Esophagus squamous epithelium (tissue), 4 donors: ENCODE measurements at regions not wholly inside any gene's neighbourhood (a gene's known extent, or its start where the extent isn't known, plus 50 kb on each side); places are given as distances from the start of the nearest gene placed in this dataset.

ENCODE experiments used
- CTCF ChIP-seq, 6 experiments: fragments of 450-650 bp in 4 of 6; fragments of 200-600 bp in 2 of 6; sonication (generic) in 2 of 6; IDR thresholded peaks; one replicate each; pipeline ENCODE4 v1.5.1; 2016 to 2019; ENCODE audit warnings: antibody characterized with exemption in 6 of 6, mild to moderate bottlenecking in 4 of 6, moderate library complexity in 4 of 6
- POLR2A ChIP-seq, 4 donors: fragments of 450-650 bp; IDR thresholded peaks; one replicate each; pipeline ENCODE4 v1.6.1; 2017; ENCODE audit warnings: antibody characterized with exemption in 4 of 4, mild to moderate bottlenecking in 4 of 4, moderate library complexity in 3 of 4

- TF ChIP-seq CTCF (IDR thresholded peaks at IDR 0.05), result no peak
- TF ChIP-seq POLR2A (IDR thresholded peaks at IDR 0.05), result no peak
These were observed 161.0 kb upstream of the HMCN1 start for GRCh38 chr1:185573162-185573561.
